AG09319 (cell line): ENCODE measurements at regions not wholly inside any gene's neighbourhood (a gene's known extent, or its start where the extent isn't known, plus 50 kb on each side); places are given as distances from the start of the nearest gene placed in this dataset.

Experiments
- DNase-seq: peaks from one replicate; pipeline ENCODE4 v3.0.0-alpha.2; 2010; ENCODE audit warnings: low read depth; ENCODE audit errors: extremely low read depth
- CTCF ChIP-seq: IDR thresholded peaks from 2 replicates; pipeline ENCODE4 v1.5.1; 2011; ENCODE audit warnings: low read depth, mild to moderate bottlenecking, inconsistent platforms, low read length, moderate library complexity

- DNase-seq, result no peak
- no peak for TF ChIP-seq CTCF
Measured at GRCh38 chr14:53472306-53472705, 319.2 kb upstream of the DDHD1 start.

DNA sequence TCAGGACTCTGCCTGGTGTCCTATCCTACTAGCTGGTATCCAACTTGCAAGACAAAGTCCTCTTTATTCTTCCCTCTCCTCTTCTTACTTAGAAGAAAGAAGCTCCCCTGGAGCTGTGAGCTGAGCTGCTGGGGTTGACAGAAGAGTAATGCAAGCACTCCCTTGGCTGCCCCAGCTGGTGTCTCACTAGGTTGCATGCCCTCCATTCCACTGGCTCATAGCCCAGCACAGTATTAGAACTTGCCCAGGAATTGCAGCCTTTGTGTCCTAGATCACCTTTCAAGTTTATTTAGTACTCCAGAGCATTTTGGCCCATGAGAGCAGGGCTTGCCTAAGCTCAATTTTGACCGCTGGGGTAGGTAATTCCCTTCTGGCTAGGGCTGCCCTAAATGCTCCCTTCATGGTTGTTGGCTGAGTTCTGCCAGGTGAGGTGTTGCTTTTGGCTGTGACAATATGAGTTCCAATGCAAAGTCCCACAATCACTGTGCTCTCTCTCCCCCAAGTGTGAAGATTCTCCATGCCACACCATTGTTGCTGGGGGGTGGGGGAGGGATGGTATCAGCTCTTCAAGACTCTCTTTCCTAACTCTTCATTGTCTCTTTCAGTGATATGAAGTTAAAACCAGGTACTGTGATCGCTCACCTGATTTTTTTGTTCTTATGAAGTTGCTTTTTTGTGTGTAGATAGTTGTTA lies 317.4 kb upstream of the DDHD1 start:
- DNase-seq, result peak; percentile 44

DNA sequence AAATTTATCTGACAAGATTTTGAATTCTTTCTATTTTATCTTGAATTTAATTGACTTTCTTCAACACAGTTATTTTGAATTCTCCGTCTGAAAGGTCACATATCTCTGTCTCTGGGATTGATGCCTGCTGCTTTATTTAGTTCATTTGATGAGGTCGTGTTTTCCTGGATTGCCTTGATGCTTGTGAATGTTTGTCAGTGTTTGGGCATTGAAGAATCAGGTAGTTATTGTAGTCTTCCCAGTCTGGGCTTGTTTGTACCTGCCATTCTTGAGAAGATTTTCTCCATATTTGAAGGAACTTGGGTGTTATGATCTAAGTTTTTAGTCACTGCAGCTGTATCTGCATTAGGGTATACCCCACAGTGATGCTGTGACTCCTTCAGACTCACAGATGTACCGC lies 315.8 kb upstream of the DDHD1 start:
- TF ChIP-seq CTCF, result no peak
- DNase-seq, result no peak

More for the DNA sequence above, 317.4 kb upstream of the DDHD1 start:
- no peak; the same call in none of the 2 replicates for TF ChIP-seq CTCF

DNA sequence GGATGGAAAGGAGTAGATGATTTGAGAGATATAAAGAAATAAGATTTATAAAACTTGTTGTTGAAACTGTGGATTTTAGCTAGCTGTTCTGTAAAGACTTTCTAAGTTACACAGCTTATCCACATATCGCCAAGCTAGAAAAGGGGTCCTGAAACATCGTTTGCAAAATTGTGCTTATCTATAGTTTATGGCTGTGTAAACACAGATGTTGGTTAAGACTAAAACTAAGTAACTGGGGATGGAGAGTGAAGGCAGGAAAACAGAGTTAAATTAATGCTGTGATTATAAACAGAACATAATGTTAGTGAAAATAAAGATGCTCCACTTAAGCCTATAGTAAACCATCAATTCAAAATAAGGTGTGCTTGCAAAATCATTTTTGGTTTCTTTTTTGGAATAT lies 311.3 kb upstream of the DDHD1 start:
- TF ChIP-seq CTCF, result no peak
- no peak for DNase-seq

GRCh38 chr14:53462931-53463778 lies 310.0 kb upstream of the DDHD1 start:
- DNase-seq, result no peak
- TF ChIP-seq CTCF, result no peak

- no peak for DNase-seq
- TF ChIP-seq CTCF, result no peak
Measured at GRCh38 chr14:53461858-53462257, 308.7 kb upstream of the DDHD1 start.

DNA sequence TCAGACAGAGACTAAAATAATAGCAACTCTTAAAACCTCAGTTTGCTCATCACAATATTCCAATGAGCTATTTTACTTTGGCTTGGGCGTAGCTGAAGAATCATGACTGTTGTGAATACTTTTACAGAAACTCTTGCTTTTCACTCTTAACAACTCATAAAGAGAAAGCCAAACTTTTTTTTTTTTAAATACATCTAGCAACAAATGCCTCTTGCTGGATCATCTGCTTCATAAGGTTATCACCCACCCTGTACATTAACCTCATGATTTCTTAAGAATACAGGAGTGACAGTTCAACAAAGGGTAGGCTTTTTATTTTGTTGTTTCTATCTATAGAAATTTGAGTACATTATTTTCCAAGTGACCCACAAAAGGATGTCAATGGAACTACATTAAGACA lies 307.4 kb upstream of the DDHD1 start:
- DNase-seq, result no peak
- no peak for TF ChIP-seq CTCF
